Left ventricle myocardium inferior (tissue), 1 donor: ENCODE measurements at regions not wholly inside any gene's neighbourhood (a gene's known extent, or its start where the extent isn't known, plus 50 kb on each side); places are given as distances from the start of the nearest gene placed in this dataset.

Source experiments
- DNase-seq: peaks from one replicate; pipeline ENCODE4 v3.0.0-alpha.2; 2020
- H3K27ac ChIP-seq: fragments of 200-600 bp; replicated peaks from 2 replicates; pipeline ENCODE4 v1.8.0; 2021
- H3K27me3 ChIP-seq: fragments of 200-600 bp; 2 replicates; pipeline ENCODE4 v1.8.0; 2021; ENCODE audit warnings: low read depth
- H3K36me3 ChIP-seq: fragments of 200-600 bp; 2 replicates; pipeline ENCODE4 v1.8.0; 2021
- H3K4me1 ChIP-seq: fragments of 200-600 bp; 2 replicates; pipeline ENCODE4 v1.8.0; 2021
- H3K4me3 ChIP-seq: fragments of 200-600 bp; 2 replicates; pipeline ENCODE4 v1.8.0; 2021; ENCODE audit warnings: mild to moderate bottlenecking, moderate library complexity
- H3K9me3 ChIP-seq: fragments of 200-600 bp; replicated peaks from 2 replicates; pipeline ENCODE4 v1.8.0; 2021
- intact Hi-C: fragments of 100-400 bp; cut with micrococcal nuclease; formaldehyde crosslinking; loops from one replicate; pipeline ENCODE4 v1.11.0; 2022
- TF ChIP-seq, protein P1 (sequence below): fragments of 200-600 bp; IDR thresholded peaks from 2 replicates; pipeline ENCODE4 v1.8.0; 2021; ENCODE audit warnings: antibody characterized with exemption, mild to moderate bottlenecking, borderline replicate concordance
- donor health status: DM: no; HTN: yes; CAD: no; lungs with severe emphysema.

DNA sequence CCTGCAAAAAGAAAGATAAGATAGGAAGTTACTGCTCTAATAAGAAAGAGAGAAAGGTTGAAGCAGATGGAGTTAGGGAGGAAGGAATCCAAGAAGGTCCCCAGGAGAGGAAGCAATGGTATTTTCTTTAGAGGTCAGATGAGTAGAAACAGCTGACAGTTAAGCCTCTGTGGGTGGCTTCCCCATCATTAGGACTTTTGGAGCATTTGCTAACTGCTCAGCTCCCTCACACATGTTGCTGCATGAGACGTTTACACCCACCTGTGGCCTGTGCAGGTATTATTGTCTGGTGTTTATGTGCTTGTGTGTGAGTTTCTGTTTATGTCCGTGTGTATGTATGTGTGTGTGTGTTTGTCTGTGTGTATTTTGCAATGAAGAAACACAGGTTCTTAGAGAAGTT, 346.8 kb downstream of the RAB28 start:
- Histone ChIP-seq H3K4me3 (no peak overlapping the region), H3K4me1 (no peaks in the 10 kb centered on the region), H3K36me3 (no peaks in the 10 kb centered on the region), H3K27ac (no peak overlapping the region), H3K27me3 (no peaks in the 10 kb centered on the region), H3K9me3 (no peaks in the 10 kb centered on the region)
- DNase-seq, result no peak
- TF ChIP-seq, protein P1, sequence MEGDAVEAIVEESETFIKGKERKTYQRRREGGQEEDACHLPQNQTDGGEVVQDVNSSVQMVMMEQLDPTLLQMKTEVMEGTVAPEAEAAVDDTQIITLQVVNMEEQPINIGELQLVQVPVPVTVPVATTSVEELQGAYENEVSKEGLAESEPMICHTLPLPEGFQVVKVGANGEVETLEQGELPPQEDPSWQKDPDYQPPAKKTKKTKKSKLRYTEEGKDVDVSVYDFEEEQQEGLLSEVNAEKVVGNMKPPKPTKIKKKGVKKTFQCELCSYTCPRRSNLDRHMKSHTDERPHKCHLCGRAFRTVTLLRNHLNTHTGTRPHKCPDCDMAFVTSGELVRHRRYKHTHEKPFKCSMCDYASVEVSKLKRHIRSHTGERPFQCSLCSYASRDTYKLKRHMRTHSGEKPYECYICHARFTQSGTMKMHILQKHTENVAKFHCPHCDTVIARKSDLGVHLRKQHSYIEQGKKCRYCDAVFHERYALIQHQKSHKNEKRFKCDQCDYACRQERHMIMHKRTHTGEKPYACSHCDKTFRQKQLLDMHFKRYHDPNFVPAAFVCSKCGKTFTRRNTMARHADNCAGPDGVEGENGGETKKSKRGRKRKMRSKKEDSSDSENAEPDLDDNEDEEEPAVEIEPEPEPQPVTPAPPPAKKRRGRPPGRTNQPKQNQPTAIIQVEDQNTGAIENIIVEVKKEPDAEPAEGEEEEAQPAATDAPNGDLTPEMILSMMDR, result no peak
- intact Hi-C loops, result no loop called here

DNA sequence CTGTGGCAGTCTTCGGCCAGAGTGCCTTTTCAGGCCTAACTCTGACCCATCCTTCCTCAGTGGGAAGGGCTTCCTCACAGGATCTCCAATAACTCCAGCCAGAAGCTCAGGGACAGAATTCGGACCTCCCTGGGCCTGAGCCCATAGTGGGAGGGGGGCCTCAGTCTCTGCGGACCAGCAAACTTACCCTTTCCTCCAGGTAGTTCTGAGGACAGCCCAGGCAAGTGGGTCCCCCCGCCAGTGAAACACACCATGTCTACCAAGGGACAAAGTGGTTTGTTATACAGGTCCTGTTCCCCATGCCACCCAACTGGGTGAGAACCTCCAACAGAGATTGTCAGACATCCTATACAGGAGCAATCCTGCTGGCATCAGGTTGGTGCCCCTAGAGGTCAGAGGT, 350.4 kb downstream of the RAB28 start:
- intact Hi-C loops, result no loop called here
- TF ChIP-seq, protein P1, result no peak

DNA sequence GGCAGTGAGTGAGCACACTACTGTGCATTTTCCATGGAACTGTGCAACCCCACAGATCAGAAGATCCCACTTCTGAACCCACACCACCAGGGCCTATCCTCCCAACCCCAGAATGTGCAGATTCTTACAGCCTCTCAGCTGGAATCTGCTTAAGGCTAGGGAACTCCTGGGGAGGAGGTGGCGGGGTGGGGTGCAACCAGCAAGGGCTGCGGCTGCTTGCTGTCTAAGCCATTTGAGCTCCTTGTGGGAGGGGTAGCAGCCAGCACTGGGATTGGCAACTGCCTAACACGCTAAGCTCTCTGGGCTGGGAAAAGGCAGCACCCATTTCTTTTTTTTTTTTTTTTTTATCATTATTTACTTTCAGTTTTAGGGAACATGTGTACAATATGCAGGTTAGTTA, 353.3 kb downstream of the RAB28 start:
- no peak for DNase-seq
- Histone ChIP-seq H3K4me3 (no peak overlapping the region), H3K27me3 (no peaks in the 10 kb centered on the region), H3K4me1 (peaks cover 6% of the 10 kb centered on the region), H3K9me3 (no peaks in the 10 kb centered on the region), H3K27ac (no peak overlapping the region), H3K36me3 (no peaks in the 10 kb centered on the region)
- TF ChIP-seq, protein P1, result no peak
- intact Hi-C loops, result no loop called here

More for the DNA sequence above, 350.4 kb downstream of the RAB28 start:
- Histone ChIP-seq H3K9me3 (no peaks in the 10 kb centered on the region), H3K36me3 (no peaks in the 10 kb centered on the region), H3K4me1 (no peaks in the 10 kb centered on the region), H3K27ac (no peak overlapping the region), H3K4me3 (no peak overlapping the region), H3K27me3 (no peaks in the 10 kb centered on the region)
- no peak for DNase-seq

DNA sequence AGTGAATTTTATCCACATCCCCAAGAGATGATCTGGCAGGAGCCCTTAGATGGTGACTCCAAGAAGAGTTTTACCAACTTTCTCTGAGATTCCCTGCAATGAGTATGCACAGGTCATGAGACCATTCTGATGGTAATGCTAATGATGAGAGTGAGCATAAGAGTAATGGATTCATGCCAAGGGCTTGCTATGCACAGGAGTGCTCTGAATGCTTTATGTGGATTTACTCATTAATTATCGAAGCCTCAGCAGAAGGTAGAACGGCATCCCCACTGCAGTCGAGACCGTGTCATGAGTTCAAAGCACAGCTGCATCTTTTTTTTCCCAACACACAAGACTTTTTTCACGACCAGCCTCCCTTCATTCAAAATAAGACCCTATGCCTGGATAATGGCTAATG, 355.0 kb downstream of the RAB28 start:
- no peak for DNase-seq
- TF ChIP-seq, protein P1, result no peak
- peaks cover 6% of the 10 kb centered on the region for H3K4me1 ChIP-seq
- no peaks in the 10 kb centered on the region for H3K9me3 ChIP-seq
- H3K4me3 ChIP-seq, result no peak overlapping the region
- intact Hi-C loops, result no loop called here
- no peaks in the 10 kb centered on the region for H3K36me3 ChIP-seq
- H3K27ac ChIP-seq, result no peak overlapping the region
- H3K27me3 ChIP-seq, result no peaks in the 10 kb centered on the region

DNA sequence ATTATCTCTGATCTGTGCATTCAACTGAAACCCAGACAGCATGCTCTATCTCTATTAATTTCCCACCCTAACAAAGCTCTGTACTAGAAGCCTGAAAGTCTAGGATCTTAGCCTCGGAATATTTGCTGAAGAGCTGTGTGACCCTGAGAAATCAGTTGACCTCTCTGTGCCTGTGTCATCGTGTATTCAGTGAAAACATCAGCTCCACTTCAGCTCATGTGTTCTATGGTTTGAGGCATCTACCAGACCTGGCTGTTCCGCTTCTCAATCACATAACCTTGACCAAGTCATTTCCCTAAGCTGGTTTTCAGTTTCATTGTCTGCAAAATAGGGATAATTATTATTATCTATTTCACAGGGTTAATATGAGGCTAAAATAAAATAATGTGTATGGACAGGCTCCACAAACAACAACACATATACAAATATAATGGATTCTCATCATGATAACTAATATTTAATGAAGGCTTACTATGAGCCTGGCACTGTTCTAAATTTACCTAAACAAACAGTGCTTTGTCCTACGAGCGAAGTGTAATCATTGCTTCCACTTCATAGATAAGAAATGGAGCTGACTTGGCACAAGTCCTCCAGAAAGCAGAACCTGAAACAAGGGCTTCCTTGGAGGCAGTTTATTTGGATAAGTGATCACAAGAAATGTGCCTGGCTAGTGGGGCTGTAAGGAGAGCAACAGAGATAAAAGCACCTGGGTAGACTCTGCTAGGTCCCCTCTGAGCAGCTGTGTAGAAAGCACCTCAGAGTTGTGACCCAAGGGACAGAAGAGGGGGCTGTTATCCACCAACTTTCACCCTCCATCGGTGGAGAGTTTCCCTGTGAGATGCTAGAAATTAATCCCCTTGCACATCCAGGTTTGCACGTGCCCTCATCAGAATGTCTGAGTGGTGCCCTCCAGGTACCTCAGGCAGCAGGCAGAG, 356.9 kb downstream of the RAB28 start:
- TF ChIP-seq, protein P1, result no peak

More for the DNA sequence above, 356.9 kb downstream of the RAB28 start:
- Histone ChIP-seq H3K4me3 (no peak overlapping the region), H3K9me3 (no peaks in the 10 kb centered on the region), H3K27me3 (no peaks in the 10 kb centered on the region), H3K4me1 (peaks cover 6% of the 10 kb centered on the region), H3K27ac (no peak overlapping the region), H3K36me3 (no peaks in the 10 kb centered on the region)
- DNase-seq, result no peak
- intact Hi-C loops, result no loop called here
